ENCODE measurements at regions not wholly inside any gene's neighbourhood (a gene's known extent, or its start where the extent isn't known, plus 50 kb on each side); places are given as distances from the start of the nearest gene placed in this dataset.
"Not testable (repeated sequence)": the region's sequence is repeated elsewhere in the genome, so short reads cannot be mapped to it uniquely, and the experiment has no call there.

DNA sequence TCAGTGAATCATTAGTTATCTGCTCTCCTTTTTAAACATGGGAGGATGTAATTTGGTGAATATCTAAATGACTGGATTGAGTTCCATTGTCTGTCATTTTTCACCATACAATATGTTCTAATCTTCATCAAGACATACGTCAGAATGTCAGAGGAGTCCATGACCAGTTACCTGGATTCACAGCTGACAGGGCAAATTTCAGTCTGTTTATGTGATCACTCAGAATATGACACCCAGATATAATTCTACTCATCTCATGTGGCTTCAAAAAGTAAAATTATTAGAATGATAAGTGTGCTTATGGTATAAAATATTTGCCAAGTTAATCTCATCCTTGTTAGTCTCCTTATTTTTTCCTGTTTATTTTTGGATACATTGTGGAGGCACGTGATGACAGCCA lies 150.2 kb downstream of the CDC14C start:
- POLR2A ChIA-PET: no interaction called here
- no peaks in the 10 kb centered on the region for H3K36me3 Mint-ChIP-seq
- H3K4me1 Mint-ChIP-seq (ENCODE audit: low read depth): no peaks in the 10 kb centered on the region
- peaks cover 13% of the 10 kb centered on the region for H3K9me3 Mint-ChIP-seq
- CTCF ChIA-PET: no interaction called here
- H3K27ac Mint-ChIP-seq: no peak overlapping the region
- no peak for DNase-seq
- H3K4me3 Mint-ChIP-seq: no peak overlapping the region
- H3K27me3 Mint-ChIP-seq: no peaks in the 10 kb centered on the region
- intact Hi-C loops (cut with micrococcal nuclease): no loop called here

DNA sequence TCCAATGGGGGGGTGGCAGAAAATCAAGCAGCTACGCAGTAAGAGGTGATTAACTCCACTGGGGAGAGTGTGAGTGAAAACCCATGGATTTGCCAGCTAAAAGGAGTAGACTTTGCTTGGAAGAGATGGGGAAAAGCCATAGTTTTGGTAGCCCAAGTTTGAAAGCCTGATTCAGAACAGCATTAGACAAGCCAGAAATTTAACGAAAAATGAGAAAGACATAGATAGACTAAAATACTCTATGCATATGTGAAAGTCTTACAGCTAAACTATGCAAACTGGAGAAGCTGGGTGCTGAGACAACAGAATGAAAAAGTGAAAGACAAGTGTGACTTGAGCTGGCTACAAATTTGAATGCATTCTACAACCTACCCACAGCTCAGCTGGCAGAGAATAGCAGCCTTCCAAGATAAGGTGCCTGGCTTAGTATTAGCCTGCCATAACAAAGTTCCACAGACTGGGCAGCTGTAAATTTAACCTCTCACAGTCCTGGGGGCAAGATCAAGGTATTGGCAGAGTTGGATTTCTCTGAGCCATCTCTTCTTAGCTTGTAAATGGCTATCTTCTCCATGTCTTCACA lies 156.6 kb downstream of the CDC14C start:
- no peak overlapping the region for H3K27ac Mint-ChIP-seq
- no peaks in the 10 kb centered on the region for H3K27me3 Mint-ChIP-seq
- POLR2A ChIA-PET: no interaction called here
- no peak overlapping the region for H3K4me3 Mint-ChIP-seq
- peaks cover 16% of the 10 kb centered on the region for H3K9me3 Mint-ChIP-seq
- H3K36me3 Mint-ChIP-seq: no peaks in the 10 kb centered on the region
- CTCF ChIA-PET: no interaction called here
- no peak for DNase-seq
- intact Hi-C loops (cut with micrococcal nuclease): no loop called here
- no peaks in the 10 kb centered on the region for H3K4me1 Mint-ChIP-seq (ENCODE audit: low read depth)

GRCh38 chr7:49088017-49088416 lies 163.7 kb downstream of the CDC14C start:
- H3K4me3 Mint-ChIP-seq: no peak overlapping the region
- H3K4me1 Mint-ChIP-seq (ENCODE audit: low read depth): no peaks in the 10 kb centered on the region
- H3K27ac Mint-ChIP-seq: no peak overlapping the region
- POLR2A ChIA-PET: no interaction called here
- no peaks in the 10 kb centered on the region for H3K27me3 Mint-ChIP-seq
- intact Hi-C loops (cut with micrococcal nuclease): no loop called here
- CTCF ChIA-PET: no interaction called here
- DNase-seq: no peak
- H3K9me3 Mint-ChIP-seq: no peaks in the 10 kb centered on the region
- H3K36me3 Mint-ChIP-seq: no peaks in the 10 kb centered on the region

- H3K36me3 Mint-ChIP-seq: no peaks in the 10 kb centered on the region
- H3K4me3 Mint-ChIP-seq: no peak overlapping the region
- CTCF ChIA-PET: no interaction called here
- no peak overlapping the region for H3K27ac Mint-ChIP-seq
- intact Hi-C loops (cut with micrococcal nuclease): no loop called here
- no peaks in the 10 kb centered on the region for H3K27me3 Mint-ChIP-seq
- H3K9me3 Mint-ChIP-seq: no peaks in the 10 kb centered on the region
- DNase-seq: no peak
- POLR2A ChIA-PET: no interaction called here
- no peaks in the 10 kb centered on the region for H3K4me1 Mint-ChIP-seq (ENCODE audit: low read depth)
Observed at GRCh38 chr7:49089717-49090116, 165.4 kb downstream of the CDC14C start.

DNA sequence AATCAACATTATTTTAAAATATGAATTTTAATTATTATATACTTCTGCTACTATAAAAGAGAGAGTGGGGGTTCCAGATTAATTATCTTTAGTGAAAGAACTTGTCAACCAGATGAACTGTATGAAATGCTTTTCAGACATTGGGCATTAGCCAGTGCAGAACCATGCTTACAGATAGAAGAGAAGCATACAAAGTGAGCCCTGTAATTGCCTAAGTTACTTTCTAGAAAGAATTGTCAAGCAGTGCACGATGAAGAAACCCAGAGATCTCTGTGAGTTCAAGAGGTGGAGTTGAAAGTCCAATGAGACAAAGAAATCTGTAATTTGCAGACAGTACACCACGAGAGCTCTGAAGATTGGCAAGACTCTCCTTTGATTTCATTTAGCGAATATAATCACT lies 166.7 kb downstream of the CDC14C start:
- Mint-ChIP-seq H3K4me1 (ENCODE audit: low read depth) (no peaks in the 10 kb centered on the region), H3K27me3 (no peaks in the 10 kb centered on the region), H3K36me3 (no peaks in the 10 kb centered on the region), H3K9me3 (no peaks in the 10 kb centered on the region), H3K27ac (no peak overlapping the region), H3K4me3 (no peak overlapping the region)
- no peak for DNase-seq
- intact Hi-C loops (cut with micrococcal nuclease): no loop called here
- ChIA-PET POLR2A (no interaction called here), CTCF (no interaction called here)

GRCh38 chr7:49091519-49091918 lies 167.2 kb downstream of the CDC14C start:
- no peaks in the 10 kb centered on the region for H3K27me3 Mint-ChIP-seq
- POLR2A ChIA-PET: no interaction called here
- H3K27ac Mint-ChIP-seq: no peak overlapping the region
- H3K4me3 Mint-ChIP-seq: no peak overlapping the region
- intact Hi-C loops (cut with micrococcal nuclease): no loop called here
- H3K9me3 Mint-ChIP-seq: no peaks in the 10 kb centered on the region
- H3K36me3 Mint-ChIP-seq: no peaks in the 10 kb centered on the region
- CTCF ChIA-PET: no interaction called here
- no peak for DNase-seq
- no peaks in the 10 kb centered on the region for H3K4me1 Mint-ChIP-seq (ENCODE audit: low read depth)

DNA sequence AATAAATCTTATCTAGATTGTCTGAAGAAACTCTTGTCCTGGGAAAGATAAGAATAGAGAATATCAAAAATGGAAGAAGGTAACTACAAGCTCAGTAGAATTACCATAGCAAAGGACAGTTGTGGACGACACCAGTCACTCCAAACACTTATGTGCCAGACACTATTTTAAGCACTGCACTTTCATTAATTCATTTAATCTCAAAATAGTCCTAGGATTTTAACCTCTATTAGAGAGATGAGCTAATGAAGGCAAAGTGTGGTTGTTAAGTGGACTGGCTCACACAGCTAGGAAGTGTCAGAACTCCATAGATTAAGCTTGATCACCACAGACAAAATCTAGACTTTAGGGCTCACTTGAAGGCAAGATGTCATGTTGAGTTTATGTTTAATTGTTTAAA lies 168.9 kb downstream of the CDC14C start:
- Mint-ChIP-seq H3K4me3 (no peak overlapping the region), H3K27ac (no peak overlapping the region), H3K9me3 (no peaks in the 10 kb centered on the region), H3K36me3 (no peaks in the 10 kb centered on the region), H3K27me3 (no peaks in the 10 kb centered on the region), H3K4me1 (ENCODE audit: low read depth) (no peaks in the 10 kb centered on the region)
- POLR2A ChIA-PET: no interaction called here
- intact Hi-C loops (cut with micrococcal nuclease): no loop called here
- CTCF ChIA-PET: no interaction called here
- no peak for DNase-seq

DNA sequence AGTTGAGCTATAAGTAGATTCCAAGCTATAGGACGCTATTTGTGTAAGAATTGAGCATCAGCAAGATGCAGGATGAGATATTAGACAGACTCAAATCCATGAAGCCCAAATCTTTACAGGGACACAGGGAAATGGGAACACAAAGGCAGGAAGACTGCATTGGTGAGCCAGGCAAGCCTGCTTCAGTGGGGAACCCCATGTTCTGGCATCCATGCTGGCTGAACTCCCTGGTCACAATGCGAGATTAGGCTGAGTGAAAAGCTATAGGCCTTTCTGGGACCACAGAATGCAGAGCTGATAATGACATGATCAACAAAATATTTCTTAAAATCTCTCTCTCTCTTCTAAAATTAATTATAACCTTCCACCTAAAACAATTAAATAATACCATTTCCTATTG lies 170.5 kb downstream of the CDC14C start:
- Mint-ChIP-seq H3K4me3 (no peak overlapping the region), H3K9me3 (no peaks in the 10 kb centered on the region), H3K27me3 (no peaks in the 10 kb centered on the region), H3K36me3 (no peaks in the 10 kb centered on the region), H3K27ac (no peak overlapping the region), H3K4me1 (ENCODE audit: low read depth) (no peaks in the 10 kb centered on the region)
- intact Hi-C loops (cut with micrococcal nuclease): no loop called here
- ChIA-PET POLR2A (no interaction called here), CTCF (no interaction called here)
- DNase-seq: no peak

DNA sequence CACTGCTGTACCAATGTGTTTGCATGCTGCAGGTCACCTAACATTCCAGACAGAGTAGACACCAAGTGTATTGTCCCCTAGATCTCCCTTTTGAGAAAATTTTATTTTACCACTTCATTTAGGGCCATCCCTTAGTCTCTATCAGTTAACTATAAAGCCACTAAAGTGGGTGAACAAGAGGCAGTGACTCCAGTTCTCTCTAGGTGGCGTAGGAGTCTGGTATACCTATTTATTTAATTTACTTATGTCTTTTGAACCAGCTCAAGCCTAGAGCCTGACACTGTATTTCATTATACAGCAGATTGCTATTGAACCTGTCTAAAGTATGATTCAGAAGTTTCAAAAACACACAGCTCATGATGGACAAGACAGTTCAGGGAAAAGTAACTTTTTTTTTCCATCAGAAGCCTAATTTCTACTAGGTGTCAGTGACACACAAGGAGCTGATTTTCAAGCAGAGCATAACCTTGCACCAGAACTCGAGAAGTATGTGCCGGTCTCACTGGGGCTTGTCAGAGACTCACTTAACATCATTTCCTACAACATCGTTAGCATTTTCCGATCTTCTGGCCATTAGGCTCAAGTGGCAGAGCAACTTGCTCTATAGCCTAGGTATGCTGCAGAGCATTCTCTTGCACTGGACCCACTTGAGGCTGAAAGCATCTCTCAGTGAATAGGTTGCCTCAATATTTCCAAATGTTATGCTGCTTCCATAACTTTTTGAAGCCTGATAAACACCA lies 175.4 kb downstream of the CDC14C start:
- CTCF ChIA-PET: no interaction called here
- H3K27ac Mint-ChIP-seq: no peak overlapping the region

GRCh38 chr7:49100908-49101740 lies 176.8 kb downstream of the CDC14C start:
- H3K4me3 Mint-ChIP-seq; H3K9me3 Mint-ChIP-seq; H3K27ac Mint-ChIP-seq; POLR2A ChIA-PET; CTCF ChIA-PET; H3K4me1 Mint-ChIP-seq (ENCODE audit: low read depth); H3K27me3 Mint-ChIP-seq; DNase-seq; H3K36me3 Mint-ChIP-seq; intact Hi-C loops (cut with micrococcal nuclease): not testable (repeated sequence)

More for the DNA sequence above, 175.4 kb downstream of the CDC14C start:
- Mint-ChIP-seq H3K27me3 (no peaks in the 10 kb centered on the region), H3K4me3 (no peak overlapping the region), H3K4me1 (ENCODE audit: low read depth) (no peaks in the 10 kb centered on the region), H3K9me3 (no peaks in the 10 kb centered on the region), H3K36me3 (no peaks in the 10 kb centered on the region)
- intact Hi-C loops (cut with micrococcal nuclease): no loop called here
- POLR2A ChIA-PET: no interaction called here
- DNase-seq: no peak

DNA sequence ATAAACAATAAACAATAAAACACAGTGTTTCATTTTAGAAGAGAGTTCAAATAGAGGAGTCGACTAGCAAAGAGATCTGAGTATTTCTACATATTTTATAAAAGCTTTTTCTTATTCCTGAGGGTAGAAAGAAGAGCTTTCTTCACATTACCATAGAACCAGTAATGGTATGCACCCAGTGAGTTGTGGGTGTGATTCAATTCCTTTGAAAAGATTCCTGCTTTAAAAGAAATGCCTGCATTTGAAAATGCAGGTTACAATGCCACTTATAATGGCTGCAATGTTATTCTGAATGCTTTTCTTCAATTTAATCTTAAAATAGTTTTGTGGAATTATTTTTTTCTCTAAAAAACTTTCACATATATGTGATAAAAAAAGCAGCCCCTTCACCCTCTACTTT lies 178.1 kb downstream of the CDC14C start:
- Mint-ChIP-seq H3K4me3 (no peak overlapping the region), H3K4me1 (ENCODE audit: low read depth) (no peaks in the 10 kb centered on the region), H3K27ac (no peak overlapping the region), H3K27me3 (no peaks in the 10 kb centered on the region), H3K36me3 (no peaks in the 10 kb centered on the region), H3K9me3 (peaks cover 3% of the 10 kb centered on the region)
- ChIA-PET POLR2A (no interaction called here), CTCF (no interaction called here)
- DNase-seq: no peak
- intact Hi-C loops (cut with micrococcal nuclease): no loop called here

GRCh38 chr7:49111706-49112105 lies 187.4 kb downstream of the CDC14C start:
- Mint-ChIP-seq H3K4me3 (no peak overlapping the region), H3K9me3 (peaks cover 16% of the 10 kb centered on the region), H3K36me3 (no peaks in the 10 kb centered on the region), H3K27me3 (no peaks in the 10 kb centered on the region), H3K4me1 (ENCODE audit: low read depth) (no peaks in the 10 kb centered on the region), H3K27ac (no peak overlapping the region)
- ChIA-PET POLR2A (no interaction called here), CTCF (no interaction called here)
- intact Hi-C loops (cut with micrococcal nuclease): no loop called here
- no peak for DNase-seq

GRCh38 chr7:49112222-49112621 lies 187.9 kb downstream of the CDC14C start:
- intact Hi-C loops (cut with micrococcal nuclease): no loop called here
- no peaks in the 10 kb centered on the region for H3K36me3 Mint-ChIP-seq

More at GRCh38 chr7:49112222-49112621, 187.9 kb downstream of the CDC14C start:
- ChIA-PET CTCF (no interaction called here), POLR2A (no interaction called here)
- Mint-ChIP-seq H3K9me3 (peaks cover 16% of the 10 kb centered on the region), H3K27ac (no peak overlapping the region), H3K4me3 (no peak overlapping the region), H3K27me3 (no peaks in the 10 kb centered on the region), H3K4me1 (ENCODE audit: low read depth) (no peaks in the 10 kb centered on the region)
- DNase-seq: no peak

Data from activated CD4-positive, alpha-beta memory T cell treated with anti-CD3 and anti-CD28 coated beads for 36 hours (primary cell).